ENCODE measurements at regions not wholly inside any gene's neighbourhood (a gene's known extent, or its start where the extent isn't known, plus 50 kb on each side); places are given as distances from the start of the nearest gene placed in this dataset.

GRCh38 chr13:85436029-85436428 lies 363.2 kb downstream of the SLITRK6 start:
- Histone ChIP-seq H3K27ac (replicated peaks) (no peak overlapping the region), H3K4me3 (replicated peaks; ENCODE audit: insufficient read depth, low read length) (no peak overlapping the region), H3K27me3 (ENCODE audit: insufficient read depth, poor library complexity, severe bottlenecking) (no peaks in the 10 kb centered on the region)
- TF ChIP-seq GABPA (IDR thresholded peaks at IDR 0.05; ENCODE audit: low read depth) (no peak), CTCF (IDR thresholded peaks at IDR 0.05; ENCODE audit: insufficient read depth, low read length) (no peak), POLR2AphosphoS5 (IDR thresholded peaks at IDR 0.05; ENCODE audit: low read depth) (no peak), SPI1 (IDR thresholded peaks at IDR 0.05; ENCODE audit: borderline replicate concordance, low read depth) (no peak), REST (IDR thresholded peaks at IDR 0.05; ENCODE audit: insufficient replicate concordance, low read depth) (no peak)
- no peak for DNase-seq (ENCODE audit: low read depth in 1 of 2, low spot score in 1 of 2)

- TF ChIP-seq GABPA (IDR thresholded peaks at IDR 0.05; ENCODE audit: low read depth) (no peak), REST (IDR thresholded peaks at IDR 0.05; ENCODE audit: insufficient replicate concordance, low read depth) (no peak), CTCF (IDR thresholded peaks at IDR 0.05; ENCODE audit: insufficient read depth, low read length) (no peak), POLR2AphosphoS5 (IDR thresholded peaks at IDR 0.05; ENCODE audit: low read depth) (no peak), SPI1 (IDR thresholded peaks at IDR 0.05; ENCODE audit: borderline replicate concordance, low read depth) (no peak)
- H3K27me3 ChIP-seq (ENCODE audit: insufficient read depth, poor library complexity, severe bottlenecking) = no peaks in the 10 kb centered on the region
- no peak overlapping the region for H3K27ac ChIP-seq (replicated peaks)
- no peak for DNase-seq (ENCODE audit: low read depth in 1 of 2, low spot score in 1 of 2)
- no peak overlapping the region for H3K4me3 ChIP-seq (replicated peaks; ENCODE audit: insufficient read depth, low read length)
These were observed 364.3 kb downstream of the SLITRK6 start for GRCh38 chr13:85434927-85435326.

- Histone ChIP-seq H3K27ac (replicated peaks) (no peak overlapping the region), H3K4me3 (replicated peaks; ENCODE audit: insufficient read depth, low read length) (no peak overlapping the region), H3K27me3 (ENCODE audit: insufficient read depth, poor library complexity, severe bottlenecking) (no peaks in the 10 kb centered on the region)
- no peak for DNase-seq (ENCODE audit: low read depth in 1 of 2, low spot score in 1 of 2)
- no peak for TF ChIP-seq REST (IDR thresholded peaks at IDR 0.05; ENCODE audit: insufficient replicate concordance, low read depth)
- no peak for TF ChIP-seq SPI1 (IDR thresholded peaks at IDR 0.05; ENCODE audit: borderline replicate concordance, low read depth)
- TF ChIP-seq CTCF (IDR thresholded peaks at IDR 0.05; ENCODE audit: insufficient read depth, low read length) = no peak
- no peak for TF ChIP-seq GABPA (IDR thresholded peaks at IDR 0.05; ENCODE audit: low read depth)
- no peak for TF ChIP-seq POLR2AphosphoS5 (IDR thresholded peaks at IDR 0.05; ENCODE audit: low read depth)
These were observed 366.3 kb downstream of the SLITRK6 start for GRCh38 chr13:85432881-85433280.
